HG03108 (cell line): ENCODE measurements at regions not wholly inside any gene's neighbourhood (a gene's known extent, or its start where the extent isn't known, plus 50 kb on each side); places are given as distances from the start of the nearest gene placed in this dataset.
"Not testable (repeated sequence)": the region's sequence is repeated elsewhere in the genome, so short reads cannot be mapped to it uniquely, and the experiment has no call there.

Experiments used
- ATAC-seq: cut with Tn5 transposase; IDR thresholded peaks from one replicate; pipeline ENCODE4 v1.9.1; 2021; ENCODE audit warnings: moderate library complexity; ENCODE audit not compliant: unreplicated experiment

- ATAC-seq, result no peak
Observed at GRCh38 chr7:36057323-36057722, 95.7 kb upstream of the EEPD1 start.

GRCh38 chr7:36058020-36058592 lies 94.9 kb upstream of the EEPD1 start:
- no peak for ATAC-seq

- not testable (repeated sequence) for ATAC-seq
Observed at GRCh38 chr7:36060388-36060787, 92.7 kb upstream of the EEPD1 start.

- ATAC-seq, result no peak
Observed at GRCh38 chr7:36062154-36062815, 90.8 kb upstream of the EEPD1 start.

GRCh38 chr7:36064676-36065075 lies 88.4 kb upstream of the EEPD1 start:
- ATAC-seq, result no peak

GRCh38 chr7:36065563-36066342 lies 87.3 kb upstream of the EEPD1 start:
- not testable (repeated sequence) for ATAC-seq

- ATAC-seq, result no peak
Observed at GRCh38 chr7:36066343-36066664, 86.8 kb upstream of the EEPD1 start.

- ATAC-seq, result no peak
Observed at GRCh38 chr7:36070230-36070629, 82.8 kb upstream of the EEPD1 start.

- no peak for ATAC-seq
Observed at GRCh38 chr7:36071605-36072004, 81.4 kb upstream of the EEPD1 start.

- ATAC-seq, result no peak
Observed at GRCh38 chr7:36072620-36073019, 80.4 kb upstream of the EEPD1 start.

- ATAC-seq, result no peak
Observed at GRCh38 chr7:36075561-36075960, 77.5 kb upstream of the EEPD1 start.

GRCh38 chr7:36076074-36076473 lies 77.0 kb upstream of the EEPD1 start:
- no peak for ATAC-seq

- no peak for ATAC-seq
Observed at GRCh38 chr7:36078816-36079360, 74.2 kb upstream of the EEPD1 start.

- ATAC-seq, result no peak
Observed at GRCh38 chr7:36079446-36080025, 73.5 kb upstream of the EEPD1 start.

GRCh38 chr7:36080843-36081242 lies 72.2 kb upstream of the EEPD1 start:
- no peak for ATAC-seq

GRCh38 chr7:36082216-36082615 lies 70.8 kb upstream of the EEPD1 start:
- no peak for ATAC-seq

GRCh38 chr7:36082910-36083309 lies 70.1 kb upstream of the EEPD1 start:
- ATAC-seq, result no peak

- no peak for ATAC-seq
Observed at GRCh38 chr7:36083626-36084380, 69.3 kb upstream of the EEPD1 start.

GRCh38 chr7:36084485-36085091 lies 68.5 kb upstream of the EEPD1 start:
- ATAC-seq, result no peak

GRCh38 chr7:36085096-36085495 lies 68.0 kb upstream of the EEPD1 start:
- no peak for ATAC-seq

- ATAC-seq, result no peak
Observed at GRCh38 chr7:36086571-36086970, 66.5 kb upstream of the EEPD1 start.
